ENCODE measurements at regions not wholly inside any gene's neighbourhood (a gene's known extent, or its start where the extent isn't known, plus 50 kb on each side); places are given as distances from the start of the nearest gene placed in this dataset.
"Not testable (repeated sequence)": the region's sequence is repeated elsewhere in the genome, so short reads cannot be mapped to it uniquely, and the experiment has no call there.

GRCh38 chr1:83270801-83271200 lies 728.1 kb downstream of the TTLL7 start:
- TF ChIP-seq CTCF, POLR2A (IDR thresholded peaks at IDR 0.05): not testable (repeated sequence)

All from stomach (tissue), 4 donors.